ENCODE measurements at regions not wholly inside any gene's neighbourhood (a gene's known extent, or its start where the extent isn't known, plus 50 kb on each side); places are given as distances from the start of the nearest gene placed in this dataset.

DNA sequence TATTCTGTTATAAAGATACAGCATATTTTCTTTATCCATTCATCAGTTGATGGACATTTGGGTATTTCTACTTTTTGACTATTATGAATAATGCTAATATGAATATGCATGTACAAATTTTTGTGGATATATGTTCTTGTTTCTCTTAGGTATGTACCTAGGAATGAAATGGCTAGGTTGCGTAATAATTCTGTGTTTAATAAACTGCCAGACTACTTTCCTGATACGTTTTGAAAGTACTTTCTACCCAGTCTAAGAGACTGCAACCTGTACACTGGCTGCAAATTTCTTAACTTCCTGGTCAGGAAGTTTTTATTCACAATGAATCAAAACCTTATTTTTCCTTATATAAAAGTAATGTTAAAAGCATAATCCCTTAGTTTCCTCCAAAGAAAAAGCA, 93.9 kb upstream of the STARD4 start:
- Mint-ChIP-seq H3K4me3 (no peak overlapping the region), H3K36me3 (ENCODE audit: low read depth) (no peaks in the 10 kb centered on the region), H3K27me3 (ENCODE audit: low read depth) (no peaks in the 10 kb centered on the region), H3K4me1 (ENCODE audit: low read depth) (no peaks in the 10 kb centered on the region), H3K27ac (no peak overlapping the region), H3K9me3 (peaks cover 4% of the 10 kb centered on the region)

DNA sequence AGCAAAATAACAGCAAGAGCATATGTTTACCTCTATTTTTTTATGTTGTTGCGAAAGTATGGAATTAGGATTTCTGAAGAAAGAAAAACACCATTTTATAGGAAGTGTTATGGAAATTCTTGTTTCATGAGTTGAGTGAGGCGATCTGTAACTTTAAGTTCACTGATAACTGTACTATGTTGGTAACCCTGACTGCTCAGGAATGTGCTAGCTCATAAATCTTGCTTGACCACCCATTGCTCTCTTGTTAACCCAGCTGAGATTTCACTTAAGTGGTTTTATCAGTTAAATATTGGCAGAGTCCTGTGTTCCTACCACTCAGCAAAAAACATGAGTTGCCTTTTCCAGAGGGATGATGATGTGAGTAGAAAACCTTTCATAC, 91.1 kb upstream of the STARD4 start:
- Mint-ChIP-seq H3K4me1 (ENCODE audit: low read depth) (no peaks in the 10 kb centered on the region), H3K27me3 (ENCODE audit: low read depth) (no peaks in the 10 kb centered on the region), H3K36me3 (ENCODE audit: low read depth) (no peaks in the 10 kb centered on the region), H3K9me3 (no peaks in the 10 kb centered on the region), H3K4me3 (no peak overlapping the region), H3K27ac (no peak overlapping the region)

DNA sequence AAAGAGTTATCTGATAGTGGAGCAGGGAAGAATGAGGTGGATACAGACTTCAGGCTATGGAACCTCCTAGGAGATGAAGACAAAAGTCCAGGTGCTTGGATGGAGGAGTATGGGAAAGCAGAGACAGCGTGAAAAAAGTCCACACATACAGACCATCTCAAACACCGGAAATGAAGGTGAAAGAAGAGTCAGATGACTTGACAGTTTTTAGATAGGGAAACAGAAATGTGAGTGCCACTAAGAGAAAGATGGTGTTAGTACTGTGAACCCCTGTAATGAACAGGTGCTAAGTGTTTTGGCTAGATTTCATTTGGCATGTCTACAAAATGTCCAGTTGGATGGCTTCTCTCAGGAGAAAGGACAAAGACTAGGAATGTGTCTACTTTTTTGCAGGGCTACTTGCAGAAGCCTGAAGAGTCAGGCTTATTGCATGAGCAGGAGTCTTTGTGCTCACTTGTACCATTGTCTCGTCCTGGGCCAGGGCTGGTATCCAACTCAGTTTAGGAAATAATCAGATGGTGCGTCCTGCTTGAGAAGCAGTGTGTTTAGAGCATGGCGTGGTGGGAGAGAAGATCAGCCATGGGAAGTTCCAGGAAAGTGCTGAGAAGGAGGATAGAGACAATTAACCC, 90.6 kb upstream of the STARD4 start:
- H3K4me1 Mint-ChIP-seq (ENCODE audit: low read depth): no peaks in the 10 kb centered on the region
- no peaks in the 10 kb centered on the region for H3K27me3 Mint-ChIP-seq (ENCODE audit: low read depth)
- H3K4me3 Mint-ChIP-seq: no peak overlapping the region
- H3K36me3 Mint-ChIP-seq (ENCODE audit: low read depth): no peaks in the 10 kb centered on the region
- no peak overlapping the region for H3K27ac Mint-ChIP-seq
- H3K9me3 Mint-ChIP-seq: no peaks in the 10 kb centered on the region

DNA sequence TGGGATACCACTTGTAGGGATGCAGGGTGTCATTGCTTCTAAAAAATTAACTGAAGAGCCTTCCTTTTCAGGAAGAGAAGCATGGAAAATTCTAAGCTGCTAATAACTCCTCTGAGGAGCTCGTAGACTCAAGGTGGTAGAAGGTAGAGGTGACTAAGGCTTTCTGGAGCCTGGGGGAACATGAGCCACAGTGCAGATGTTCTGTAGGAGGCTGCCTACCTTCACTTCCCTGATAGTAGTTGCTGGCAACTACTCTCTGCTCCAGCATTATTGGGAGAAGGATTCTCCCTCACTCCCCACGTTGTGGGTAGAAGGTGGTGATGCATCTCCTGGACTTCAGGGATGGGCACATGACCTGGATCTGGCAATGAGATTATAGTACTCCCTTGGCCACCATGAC, 86.7 kb upstream of the STARD4 start:
- Mint-ChIP-seq H3K4me3 (no peak overlapping the region), H3K9me3 (no peaks in the 10 kb centered on the region), H3K27me3 (ENCODE audit: low read depth) (peaks cover 4% of the 10 kb centered on the region), H3K27ac (no peak overlapping the region), H3K4me1 (ENCODE audit: low read depth) (no peaks in the 10 kb centered on the region), H3K36me3 (ENCODE audit: low read depth) (no peaks in the 10 kb centered on the region)

DNA sequence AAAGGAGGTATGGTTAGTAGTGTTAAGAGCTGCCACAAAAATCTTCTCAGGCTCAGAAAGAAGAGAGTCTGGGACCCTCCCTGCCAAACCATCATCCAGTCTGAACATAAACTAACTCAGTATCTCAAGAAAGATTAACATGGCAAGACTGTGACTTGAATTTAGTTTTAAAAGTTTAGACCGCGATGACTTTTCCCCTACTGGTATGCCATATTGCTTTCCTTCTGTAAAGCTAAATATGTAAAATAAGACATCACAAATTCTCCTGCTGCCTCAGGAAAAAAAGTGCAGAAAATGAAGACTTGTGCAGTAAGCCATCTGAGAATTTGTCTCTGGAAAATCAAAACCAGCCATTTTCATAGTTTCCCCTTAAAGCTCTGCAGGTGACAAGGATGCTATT, 85.2 kb upstream of the STARD4 start:
- Mint-ChIP-seq H3K9me3 (no peaks in the 10 kb centered on the region), H3K27ac (no peak overlapping the region), H3K36me3 (ENCODE audit: low read depth) (no peaks in the 10 kb centered on the region), H3K27me3 (ENCODE audit: low read depth) (peaks cover 4% of the 10 kb centered on the region), H3K4me3 (no peak overlapping the region), H3K4me1 (ENCODE audit: low read depth) (no peaks in the 10 kb centered on the region)

DNA sequence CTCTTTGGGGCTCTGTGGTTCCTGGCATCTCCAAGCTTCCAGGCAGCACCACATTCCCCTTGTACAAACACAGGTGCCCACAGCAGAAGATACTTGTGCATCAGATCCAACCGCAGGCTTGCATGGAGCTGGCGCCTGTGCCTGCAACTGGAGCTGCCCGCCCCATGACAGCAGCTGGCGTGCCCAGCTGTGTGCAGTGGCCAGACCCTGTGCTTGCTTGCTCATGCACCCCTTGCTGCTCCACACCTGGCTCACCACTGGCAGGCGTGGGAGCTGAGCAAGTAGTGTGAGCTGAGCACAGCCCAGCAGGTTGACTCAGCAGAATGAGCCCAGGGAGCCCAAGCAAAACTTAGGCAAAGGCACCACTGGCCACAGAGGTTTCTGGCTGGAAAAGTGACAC, 84.4 kb upstream of the STARD4 start:
- Mint-ChIP-seq H3K27me3 (ENCODE audit: low read depth) (peaks cover 4% of the 10 kb centered on the region), H3K4me3 (no peak overlapping the region), H3K4me1 (ENCODE audit: low read depth) (no peaks in the 10 kb centered on the region), H3K36me3 (ENCODE audit: low read depth) (no peaks in the 10 kb centered on the region), H3K9me3 (no peaks in the 10 kb centered on the region), H3K27ac (no peak overlapping the region)

DNA sequence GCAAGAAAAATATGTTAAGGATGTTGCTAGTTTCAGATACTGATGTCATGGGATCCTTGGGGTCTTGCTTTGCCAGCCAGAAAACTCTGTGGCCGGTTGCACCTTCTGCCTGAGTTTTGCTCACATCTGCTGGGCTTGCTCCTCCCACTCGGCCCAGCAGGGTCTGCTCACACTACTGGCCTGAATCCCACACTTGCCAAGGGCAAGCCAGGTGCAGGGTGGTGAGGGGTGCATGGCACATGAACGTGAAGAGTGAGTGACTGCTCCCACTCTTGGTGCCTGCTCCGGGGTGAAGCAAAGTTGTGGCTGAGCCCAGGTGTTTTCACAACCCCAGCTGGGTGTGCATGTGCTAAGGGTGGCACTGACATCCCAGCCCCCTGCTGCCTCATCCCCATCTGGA, 83.1 kb upstream of the STARD4 start:
- no peaks in the 10 kb centered on the region for H3K9me3 Mint-ChIP-seq
- H3K4me1 Mint-ChIP-seq (ENCODE audit: low read depth): no peaks in the 10 kb centered on the region
- H3K27me3 Mint-ChIP-seq (ENCODE audit: low read depth): peaks cover 4% of the 10 kb centered on the region
- no peak overlapping the region for H3K4me3 Mint-ChIP-seq
- no peak overlapping the region for H3K27ac Mint-ChIP-seq
- H3K36me3 Mint-ChIP-seq (ENCODE audit: low read depth): no peaks in the 10 kb centered on the region

DNA sequence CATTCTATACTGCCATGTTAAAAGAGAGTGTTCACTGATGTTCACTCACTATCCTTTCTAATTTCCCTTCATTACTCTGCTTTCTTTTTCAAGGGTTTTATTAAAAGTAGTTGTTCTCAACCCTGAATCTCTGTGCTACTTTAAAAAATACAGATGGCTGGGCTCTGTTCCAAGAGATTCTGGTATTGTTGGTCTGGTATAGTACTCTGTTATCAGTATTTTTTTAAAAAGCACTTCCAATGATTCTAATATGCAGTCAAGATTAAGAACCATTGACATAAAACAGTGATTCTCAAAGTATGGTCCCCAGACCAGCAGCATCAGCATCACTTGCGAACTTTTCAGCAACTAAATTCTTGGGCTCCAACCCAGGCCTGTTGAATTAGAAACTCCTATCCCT, 77.0 kb upstream of the STARD4 start:
- H3K9me3 Mint-ChIP-seq: no peaks in the 10 kb centered on the region
- H3K4me3 Mint-ChIP-seq: no peak overlapping the region
- no peaks in the 10 kb centered on the region for H3K27me3 Mint-ChIP-seq (ENCODE audit: low read depth)
- H3K36me3 Mint-ChIP-seq (ENCODE audit: low read depth): no peaks in the 10 kb centered on the region
- H3K4me1 Mint-ChIP-seq (ENCODE audit: low read depth): peaks cover 4% of the 10 kb centered on the region
- no peak overlapping the region for H3K27ac Mint-ChIP-seq

DNA sequence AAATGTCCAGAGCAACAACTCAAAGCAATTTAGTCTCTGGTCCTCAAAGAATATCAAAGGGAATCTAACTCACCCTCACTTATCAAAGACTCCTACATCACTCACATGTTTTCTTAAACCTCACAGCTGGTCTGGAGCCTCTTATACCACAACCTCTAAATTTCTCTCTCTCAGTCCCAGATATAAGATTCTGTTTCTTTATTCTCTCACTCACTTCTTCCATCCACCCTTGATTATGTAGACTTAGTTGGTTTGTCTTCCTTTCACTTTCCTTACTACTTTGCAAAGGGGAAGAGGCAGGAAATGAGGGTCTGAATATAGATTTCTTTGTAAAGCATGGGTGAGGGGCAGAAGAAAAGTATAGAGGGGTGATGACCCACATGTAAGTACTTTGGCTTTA, 75.4 kb upstream of the STARD4 start:
- Mint-ChIP-seq H3K27ac (no peak overlapping the region), H3K4me3 (no peak overlapping the region), H3K27me3 (ENCODE audit: low read depth) (no peaks in the 10 kb centered on the region), H3K36me3 (ENCODE audit: low read depth) (no peaks in the 10 kb centered on the region), H3K4me1 (ENCODE audit: low read depth) (peaks cover 8% of the 10 kb centered on the region), H3K9me3 (no peaks in the 10 kb centered on the region)

DNA sequence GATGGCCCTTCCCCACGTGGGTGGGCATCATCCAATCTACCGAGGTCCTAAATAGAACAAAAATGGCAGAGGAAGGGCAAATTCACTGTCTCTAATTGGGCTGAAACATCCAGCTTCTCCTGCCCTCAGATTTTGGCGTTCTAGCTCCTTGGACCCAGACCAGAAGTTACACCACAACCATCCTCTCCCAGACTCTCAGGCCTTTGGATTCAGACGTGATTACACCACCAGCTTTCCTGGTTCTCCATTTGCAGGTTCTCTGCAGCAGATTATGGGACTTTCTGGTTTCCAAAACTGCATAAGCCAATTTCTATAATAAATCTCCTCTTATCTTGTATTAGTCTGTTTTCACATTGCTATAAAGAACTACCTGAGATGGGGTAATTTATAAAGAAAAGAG, 73.6 kb upstream of the STARD4 start:
- Mint-ChIP-seq H3K27ac (no peak overlapping the region), H3K4me3 (no peak overlapping the region), H3K9me3 (no peaks in the 10 kb centered on the region), H3K36me3 (ENCODE audit: low read depth) (peaks cover 2% of the 10 kb centered on the region), H3K27me3 (ENCODE audit: low read depth) (peaks cover 5% of the 10 kb centered on the region), H3K4me1 (ENCODE audit: low read depth) (peaks cover 8% of the 10 kb centered on the region)

DNA sequence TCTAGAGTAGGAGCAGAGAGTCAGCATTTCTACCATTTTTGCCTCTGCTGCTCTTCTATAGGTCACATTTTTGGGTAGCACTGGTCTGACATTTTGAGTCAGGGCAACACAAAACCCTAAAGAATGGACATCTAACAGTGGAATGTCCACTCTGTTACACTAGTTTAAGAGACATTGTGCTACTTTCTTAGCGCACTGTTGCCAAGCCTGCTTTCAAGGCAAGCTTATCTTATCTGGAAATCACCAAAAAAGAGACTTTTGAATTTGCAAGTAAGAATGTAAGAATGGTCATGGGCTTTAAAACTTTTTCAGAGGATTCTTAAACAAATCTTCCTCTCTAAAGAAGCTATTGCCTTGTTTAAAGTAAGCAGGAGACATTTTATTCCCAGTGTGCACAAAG, 73.0 kb upstream of the STARD4 start:
- H3K4me1 Mint-ChIP-seq (ENCODE audit: low read depth): peaks cover 8% of the 10 kb centered on the region
- peaks cover 5% of the 10 kb centered on the region for H3K27me3 Mint-ChIP-seq (ENCODE audit: low read depth)
- H3K36me3 Mint-ChIP-seq (ENCODE audit: low read depth): peaks cover 2% of the 10 kb centered on the region
- no peaks in the 10 kb centered on the region for H3K9me3 Mint-ChIP-seq
- H3K4me3 Mint-ChIP-seq: no peak overlapping the region
- H3K27ac Mint-ChIP-seq: no peak overlapping the region

DNA sequence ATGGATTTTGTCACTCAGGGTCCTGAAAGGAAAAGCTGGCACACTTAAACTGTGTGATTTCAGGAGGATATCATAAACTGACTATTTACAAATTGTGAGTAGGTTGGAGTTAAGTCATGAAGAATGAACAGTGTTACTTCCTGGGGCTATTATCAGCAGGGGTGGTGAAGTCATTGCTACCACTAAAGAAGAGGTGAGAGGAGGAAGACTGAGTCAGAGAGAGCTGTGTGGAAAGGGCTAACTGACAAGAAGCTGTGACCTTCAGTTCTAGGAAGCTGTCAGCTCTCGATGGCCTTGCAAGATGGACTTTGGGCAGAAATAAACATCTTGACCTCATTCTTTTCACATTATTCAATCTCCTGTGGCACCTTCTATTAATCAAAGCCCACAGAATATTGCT, 72.3 kb upstream of the STARD4 start:
- no peaks in the 10 kb centered on the region for H3K9me3 Mint-ChIP-seq
- H3K4me3 Mint-ChIP-seq: no peak overlapping the region
- H3K36me3 Mint-ChIP-seq (ENCODE audit: low read depth): peaks cover 2% of the 10 kb centered on the region
- H3K27ac Mint-ChIP-seq: peak overlapping the region; percentile 43
- peaks cover 5% of the 10 kb centered on the region for H3K27me3 Mint-ChIP-seq (ENCODE audit: low read depth)
- H3K4me1 Mint-ChIP-seq (ENCODE audit: low read depth): peaks cover 8% of the 10 kb centered on the region

DNA sequence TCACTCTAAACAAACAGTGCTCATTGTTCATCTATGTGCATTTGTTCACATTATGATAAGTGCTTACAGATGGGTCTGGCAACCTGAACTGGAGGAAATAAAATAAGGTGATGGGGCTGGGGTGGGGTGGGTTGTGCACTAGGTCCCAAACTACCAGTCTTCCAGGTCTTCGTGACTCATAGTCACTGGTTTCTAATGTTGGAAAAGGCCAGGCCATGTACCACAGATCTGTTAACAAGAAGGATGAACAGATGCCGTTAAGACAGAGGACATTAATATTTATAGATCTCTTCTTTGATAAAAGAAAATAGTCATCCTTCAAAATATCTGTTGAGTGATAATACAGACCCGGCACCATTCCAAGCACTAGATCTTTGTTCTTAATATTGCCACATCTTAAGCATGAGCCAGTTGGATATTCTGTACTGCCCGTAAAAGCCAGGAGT, 71.4 kb upstream of the STARD4 start:
- H3K36me3 Mint-ChIP-seq (ENCODE audit: low read depth): peaks cover 2% of the 10 kb centered on the region
- H3K4me3 Mint-ChIP-seq: no peak overlapping the region
- peaks cover 8% of the 10 kb centered on the region for H3K4me1 Mint-ChIP-seq (ENCODE audit: low read depth)
- H3K9me3 Mint-ChIP-seq: peaks cover under 1% of the 10 kb centered on the region
- H3K27ac Mint-ChIP-seq: no peak overlapping the region
- peaks cover 5% of the 10 kb centered on the region for H3K27me3 Mint-ChIP-seq (ENCODE audit: low read depth)

DNA sequence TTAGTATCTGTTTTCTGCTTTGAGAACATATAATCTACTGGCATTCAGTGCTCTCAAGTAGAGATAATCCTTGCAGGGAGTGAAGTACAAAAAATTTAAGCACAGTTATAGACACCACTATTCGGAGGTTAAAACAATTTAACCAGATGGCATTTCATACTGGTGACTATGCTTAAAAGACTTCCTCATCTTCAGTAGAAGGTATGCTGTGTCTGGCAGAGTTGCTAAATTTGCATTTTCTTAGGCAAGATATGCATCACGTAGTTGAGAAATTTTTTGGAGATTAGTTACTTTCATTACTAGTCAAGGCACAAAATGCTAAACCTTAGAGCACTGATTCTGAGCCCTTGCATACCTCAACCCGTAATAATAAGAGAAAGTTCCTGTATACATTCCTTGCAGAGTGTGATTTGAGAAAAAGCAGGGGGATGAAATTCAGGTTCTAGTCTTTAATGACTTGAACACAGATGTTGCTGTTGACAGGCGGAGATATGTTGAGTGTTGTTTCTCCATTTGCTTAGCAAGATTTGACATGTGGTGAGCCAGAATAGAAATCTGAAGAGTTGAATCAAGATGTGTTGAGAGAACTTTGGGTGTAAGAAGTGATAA, 70.8 kb upstream of the STARD4 start:
- Mint-ChIP-seq H3K36me3 (ENCODE audit: low read depth) (peaks cover 2% of the 10 kb centered on the region), H3K9me3 (peaks cover 4% of the 10 kb centered on the region), H3K27me3 (ENCODE audit: low read depth) (peaks cover 5% of the 10 kb centered on the region), H3K27ac (no peak overlapping the region), H3K4me3 (no peak overlapping the region), H3K4me1 (ENCODE audit: low read depth) (peaks cover 8% of the 10 kb centered on the region)

DNA sequence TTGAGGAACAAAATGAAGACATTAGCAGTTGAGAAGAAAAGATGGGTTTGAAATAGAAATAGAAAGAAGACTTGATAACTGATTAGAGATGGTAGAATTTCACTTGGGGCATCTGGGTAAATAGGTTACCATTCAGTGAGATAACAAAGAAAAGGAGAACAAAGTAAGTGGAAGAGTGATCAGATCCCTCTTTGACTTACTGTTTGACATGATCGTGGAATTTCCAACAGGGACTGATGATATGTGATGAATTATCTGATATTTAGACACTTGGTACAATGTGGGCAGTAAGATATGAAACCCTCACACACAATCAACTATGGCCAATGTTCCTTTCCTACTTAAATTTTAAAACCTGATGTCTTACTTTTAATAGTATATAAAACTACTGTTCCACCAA, 70.1 kb upstream of the STARD4 start:
- Mint-ChIP-seq H3K4me3 (no peak overlapping the region), H3K27ac (no peak overlapping the region), H3K9me3 (peaks cover 4% of the 10 kb centered on the region), H3K27me3 (ENCODE audit: low read depth) (peaks cover 5% of the 10 kb centered on the region), H3K36me3 (ENCODE audit: low read depth) (peaks cover 2% of the 10 kb centered on the region), H3K4me1 (ENCODE audit: low read depth) (peaks cover 8% of the 10 kb centered on the region)

DNA sequence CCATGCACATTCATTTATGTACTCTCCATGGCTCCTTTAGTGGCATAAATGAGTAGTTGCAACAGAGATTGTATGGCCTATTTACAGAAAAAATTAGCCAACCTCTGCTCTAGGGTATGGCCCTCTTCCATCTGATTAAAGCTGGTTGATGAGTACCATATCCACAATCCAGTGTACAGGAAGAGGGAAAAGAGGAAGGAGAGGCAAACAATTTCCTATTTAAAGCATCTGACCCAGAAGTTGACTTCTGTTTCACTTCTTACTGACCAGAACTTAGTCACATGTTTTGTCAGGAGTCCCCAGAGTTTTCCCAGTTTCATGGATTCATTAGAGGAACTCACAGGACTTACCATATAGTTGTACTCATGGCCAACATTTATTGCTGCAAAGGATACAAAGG, 68.6 kb upstream of the STARD4 start:
- Mint-ChIP-seq H3K36me3 (ENCODE audit: low read depth) (peaks cover 2% of the 10 kb centered on the region), H3K9me3 (peaks cover 4% of the 10 kb centered on the region), H3K4me3 (no peak overlapping the region), H3K27me3 (ENCODE audit: low read depth) (peaks cover 5% of the 10 kb centered on the region), H3K27ac (no peak overlapping the region), H3K4me1 (ENCODE audit: low read depth) (peaks cover 8% of the 10 kb centered on the region)

Data from T-helper 1 cell treated with Interleukin-12 subunit alpha and Interleukin-12 subunit beta and Interleukin-4 antibody, amounts not matched to agents 30 μg/mL and 1 μg/mL, for 36 hours (primary cell).